Astrocyte (in vitro differentiated cells and primary cell): ENCODE measurements at regions not wholly inside any gene's neighbourhood (a gene's known extent, or its start where the extent isn't known, plus 50 kb on each side); places are given as distances from the start of the nearest gene placed in this dataset.

Experiments used
- EZH2 ChIP-seq: IDR thresholded peaks from 2 replicates; pipeline ENCODE4 v1.6.1; 2012; ENCODE audit warnings: mild to moderate bottlenecking, low read length, inconsistent platforms; ENCODE audit not compliant: insufficient read depth
- TF ChIP-seq, protein P1 (sequence below): IDR thresholded peaks from 2 replicates; pipeline ENCODE4 v1.5.1; 2011; ENCODE audit warnings: low read depth, mild to moderate bottlenecking, inconsistent platforms, low read length, moderate library complexity; ENCODE audit not compliant: insufficient read depth

DNA sequence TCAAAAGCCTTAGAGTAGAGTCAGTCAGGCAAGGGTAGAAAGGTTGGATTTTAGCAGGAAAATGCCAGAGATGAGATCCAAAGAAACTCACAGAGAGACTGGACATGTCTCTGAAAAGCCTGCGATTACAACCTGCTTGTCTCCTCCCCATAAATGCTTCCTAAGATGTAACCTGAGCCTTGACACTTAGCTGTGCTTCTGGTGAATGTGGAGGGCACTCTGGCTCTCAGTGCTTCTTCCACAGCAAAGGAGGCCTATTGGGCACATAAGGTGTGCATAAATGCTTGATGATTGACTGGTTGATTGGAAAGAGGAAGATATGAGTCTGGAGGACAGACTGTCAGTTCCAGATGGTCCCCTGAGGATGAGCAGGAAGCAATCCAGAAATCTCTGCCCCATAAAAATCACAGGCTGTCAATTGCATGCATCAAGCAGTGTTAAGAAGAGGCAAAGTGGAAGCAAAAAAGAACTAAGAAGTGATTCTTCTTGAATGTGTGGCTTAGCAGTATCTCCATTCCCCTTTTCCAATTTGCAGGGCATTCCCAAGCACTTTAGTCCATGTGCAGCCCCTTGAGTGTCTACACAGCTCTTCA, 236.2 kb upstream of the RRP15 start:
- TF ChIP-seq, protein P1, sequence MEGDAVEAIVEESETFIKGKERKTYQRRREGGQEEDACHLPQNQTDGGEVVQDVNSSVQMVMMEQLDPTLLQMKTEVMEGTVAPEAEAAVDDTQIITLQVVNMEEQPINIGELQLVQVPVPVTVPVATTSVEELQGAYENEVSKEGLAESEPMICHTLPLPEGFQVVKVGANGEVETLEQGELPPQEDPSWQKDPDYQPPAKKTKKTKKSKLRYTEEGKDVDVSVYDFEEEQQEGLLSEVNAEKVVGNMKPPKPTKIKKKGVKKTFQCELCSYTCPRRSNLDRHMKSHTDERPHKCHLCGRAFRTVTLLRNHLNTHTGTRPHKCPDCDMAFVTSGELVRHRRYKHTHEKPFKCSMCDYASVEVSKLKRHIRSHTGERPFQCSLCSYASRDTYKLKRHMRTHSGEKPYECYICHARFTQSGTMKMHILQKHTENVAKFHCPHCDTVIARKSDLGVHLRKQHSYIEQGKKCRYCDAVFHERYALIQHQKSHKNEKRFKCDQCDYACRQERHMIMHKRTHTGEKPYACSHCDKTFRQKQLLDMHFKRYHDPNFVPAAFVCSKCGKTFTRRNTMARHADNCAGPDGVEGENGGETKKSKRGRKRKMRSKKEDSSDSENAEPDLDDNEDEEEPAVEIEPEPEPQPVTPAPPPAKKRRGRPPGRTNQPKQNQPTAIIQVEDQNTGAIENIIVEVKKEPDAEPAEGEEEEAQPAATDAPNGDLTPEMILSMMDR, result no peak
- no peak for TF ChIP-seq EZH2
